GM13977 (cell line): ENCODE measurements at regions not wholly inside any gene's neighbourhood (a gene's known extent, or its start where the extent isn't known, plus 50 kb on each side); places are given as distances from the start of the nearest gene placed in this dataset.

Experiments
- DNase-seq: peaks from one replicate; pipeline ENCODE4 v3.0.0; 2012; ENCODE audit warnings: low spot score
- CTCF ChIP-seq: IDR thresholded peaks from 2 replicates; pipeline ENCODE4 v1.5.1; 2012; ENCODE audit warnings: mild to moderate bottlenecking, control low read depth; ENCODE audit not compliant: insufficient read depth; ENCODE audit errors: extremely low read depth, missing control alignments
- in situ Hi-C: fragments of 300-500 bp; cut with MboI; formaldehyde crosslinking; loops from one replicate; pipeline ENCODE4 v1.12.0; 2022; ENCODE audit warnings: low sequenced_read_pairs, low pct_unique_long_range_greater_than_20kb, mixed read lengths, inconsistent platforms; ENCODE audit not compliant: unreplicated experiment

- no peak for DNase-seq
- in situ Hi-C loops: no loop called here
- TF ChIP-seq CTCF: no peak
Measured at GRCh38 chr10:44781131-44781530, 130.0 kb upstream of the TMEM72 start.

GRCh38 chr10:44786286-44786850 is 124.8 kb upstream of the TMEM72 start:
- no peak for DNase-seq
- no peak for TF ChIP-seq CTCF
- in situ Hi-C loops: no loop called here

- in situ Hi-C loops: no loop called here
- no peak for TF ChIP-seq CTCF
- DNase-seq: no peak
Measured at GRCh38 chr10:44787480-44788075, 123.6 kb upstream of the TMEM72 start.

GRCh38 chr10:44788147-44789129 is 122.7 kb upstream of the TMEM72 start:
- TF ChIP-seq CTCF: no peak
- no peak for DNase-seq
- in situ Hi-C loops: no loop called here

- in situ Hi-C loops: no loop called here
- no peak for TF ChIP-seq CTCF
- no peak for DNase-seq
Measured at GRCh38 chr10:44792119-44792775, 118.9 kb upstream of the TMEM72 start.

GRCh38 chr10:44799966-44800365 is 111.2 kb upstream of the TMEM72 start:
- no peak for TF ChIP-seq CTCF
- no peak for DNase-seq
- in situ Hi-C loops: no loop called here
